ENCODE measurements at regions not wholly inside any gene's neighbourhood (a gene's known extent, or its start where the extent isn't known, plus 50 kb on each side); places are given as distances from the start of the nearest gene placed in this dataset.
A peak's percentile ranks its signal among the peaks of the same experiment; 100 is the strongest.

GRCh38 chr16:86314402-86315025, 195.8 kb upstream of the FOXF1 start:
- intact Hi-C loops (cut with DNase I): no loop called here
- no peaks in the 10 kb centered on the region for H3K27me3 ChIP-seq
- DNase-seq: peak; percentile 46
- no peak overlapping the region for H3K4me3 ChIP-seq
- TF ChIP-seq POLR2A (IDR thresholded peaks at IDR 0.05) (no peak), POLR2AphosphoS5 (IDR thresholded peaks at IDR 0.05) (no peak), EP300 (IDR thresholded peaks at IDR 0.05) (no peak), CTCF (IDR thresholded peaks at IDR 0.05) (no peak)
- H3K36me3 ChIP-seq: no peaks in the 10 kb centered on the region
- WGBS, 2 donors: 67 to 70% methylated on average over 15 of the region's 15 CpGs
- H3K4me1 ChIP-seq: no peaks in the 10 kb centered on the region
- no peaks in the 10 kb centered on the region for H3K9me3 ChIP-seq
- no peak overlapping the region for H3K27ac ChIP-seq

DNA sequence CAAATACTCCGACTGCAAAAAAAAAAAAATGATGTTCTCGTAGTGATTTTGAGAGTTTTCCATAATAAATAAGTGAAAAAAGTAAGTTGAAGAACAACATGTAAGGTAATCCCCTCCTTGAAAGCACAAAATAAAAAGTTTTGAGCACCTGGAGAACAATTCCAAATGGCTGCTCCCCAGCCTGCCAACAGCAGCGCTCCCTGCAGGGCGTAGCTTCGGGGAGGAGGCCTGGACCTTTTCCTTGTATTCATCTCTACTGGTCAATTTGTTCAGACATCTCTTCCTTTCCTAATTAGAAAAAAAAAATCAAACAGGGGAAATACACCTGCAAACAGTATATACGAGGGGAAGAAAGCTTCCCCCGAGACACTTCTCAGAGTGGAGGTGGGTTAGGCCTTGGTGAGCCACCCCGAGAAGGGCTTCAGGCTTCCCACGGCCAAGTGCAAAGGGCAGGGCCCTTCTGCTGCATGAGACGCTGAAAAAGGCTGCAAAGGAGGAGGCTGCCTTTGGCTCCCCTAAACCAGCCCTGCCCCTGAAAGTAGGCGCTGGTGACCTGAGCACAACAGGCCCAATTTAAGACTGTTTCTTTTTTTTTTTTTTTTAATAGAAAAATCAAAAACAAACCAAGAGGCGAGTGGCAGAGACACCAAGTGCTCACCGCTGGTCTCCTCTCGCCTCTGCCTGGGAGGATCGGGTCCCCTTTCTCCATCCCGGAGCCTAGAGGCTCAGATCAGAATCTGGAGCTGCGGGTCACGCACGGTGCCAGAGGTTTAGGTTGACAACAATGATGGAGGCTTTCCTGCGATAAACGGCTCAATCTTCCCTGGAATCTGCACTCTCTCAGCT, 193.1 kb upstream of the FOXF1 start:
- H3K27me3 ChIP-seq: no peaks in the 10 kb centered on the region
- intact Hi-C loops (cut with DNase I): no loop called here
- peak; percentile 58 for DNase-seq
- H3K27ac ChIP-seq: no peak overlapping the region
- H3K36me3 ChIP-seq: no peaks in the 10 kb centered on the region
- TF ChIP-seq POLR2A (IDR thresholded peaks at IDR 0.05) (no peak), EP300 (IDR thresholded peaks at IDR 0.05) (no peak), POLR2AphosphoS5 (IDR thresholded peaks at IDR 0.05) (no peak), CTCF (IDR thresholded peaks at IDR 0.05) (no peak)
- 66 to 80% methylated on average over 21 of the region's 21 CpGs for WGBS, 2 donors
- no peaks in the 10 kb centered on the region for H3K4me1 ChIP-seq
- H3K9me3 ChIP-seq: no peaks in the 10 kb centered on the region
- no peak overlapping the region for H3K4me3 ChIP-seq

DNA sequence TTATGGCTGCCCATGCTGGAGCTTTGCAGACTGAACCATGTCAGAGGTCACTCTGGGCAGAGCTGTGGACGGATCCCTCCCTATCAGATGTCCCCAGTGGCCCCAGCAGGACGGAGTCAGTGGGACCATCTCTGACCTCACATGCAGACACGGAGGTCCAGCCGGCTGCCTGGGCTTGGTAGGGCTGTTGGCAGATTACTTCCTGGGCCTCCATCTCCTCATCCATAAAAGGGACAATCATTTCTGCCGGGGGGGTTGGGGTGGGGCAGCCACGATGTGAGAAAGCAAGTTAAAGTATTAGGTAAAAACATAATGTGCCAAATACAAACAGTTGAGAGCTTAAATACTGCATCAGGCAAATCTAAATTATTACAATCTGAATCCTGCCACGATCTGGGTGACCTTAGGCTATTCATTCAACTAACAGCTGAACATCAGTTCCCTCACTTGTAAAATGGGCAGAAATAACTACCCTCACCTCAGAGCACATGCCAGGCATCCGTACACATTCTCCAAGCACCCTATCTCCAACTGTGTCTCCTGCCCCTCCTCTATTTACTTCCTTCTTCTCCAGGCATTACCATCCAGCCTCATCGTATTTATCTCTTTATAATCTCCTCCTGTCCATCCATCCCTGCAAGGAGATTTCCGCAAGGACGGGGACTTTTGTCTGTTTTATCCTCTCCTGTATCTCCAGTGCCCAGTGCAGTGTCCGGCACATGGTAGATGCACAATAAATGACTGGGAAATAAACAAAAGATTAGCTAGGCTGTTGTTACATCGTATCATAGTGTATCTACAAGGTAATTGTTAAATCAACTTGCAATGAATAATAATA, 192.3 kb upstream of the FOXF1 start:
- intact Hi-C loops (cut with DNase I): no loop called here
- Histone ChIP-seq H3K9me3 (no peaks in the 10 kb centered on the region), H3K36me3 (no peaks in the 10 kb centered on the region), H3K27me3 (no peaks in the 10 kb centered on the region), H3K27ac (no peak overlapping the region), H3K4me1 (no peaks in the 10 kb centered on the region), H3K4me3 (no peak overlapping the region)
- no peak for DNase-seq
- 36 to 63% methylated on average over 13 of the region's 13 CpGs for WGBS, 2 donors
- TF ChIP-seq POLR2AphosphoS5 (IDR thresholded peaks at IDR 0.05) (no peak), EP300 (IDR thresholded peaks at IDR 0.05) (no peak), CTCF (IDR thresholded peaks at IDR 0.05) (no peak), POLR2A (IDR thresholded peaks at IDR 0.05) (no peak)

- DNase-seq: peak; percentile 50
- intact Hi-C loops (cut with DNase I): no loop called here
Measured at GRCh38 chr16:86319585-86320236, 190.6 kb upstream of the FOXF1 start.

More at GRCh38 chr16:86319585-86320236, 190.6 kb upstream of the FOXF1 start:
- H3K9me3 ChIP-seq: no peaks in the 10 kb centered on the region
- TF ChIP-seq CTCF (IDR thresholded peaks at IDR 0.05) (no peak), POLR2A (IDR thresholded peaks at IDR 0.05) (no peak), POLR2AphosphoS5 (IDR thresholded peaks at IDR 0.05) (no peak)
- no peaks in the 10 kb centered on the region for H3K36me3 ChIP-seq
- WGBS, 2 donors: 75 to 77% methylated on average over 13 of the region's 13 CpGs
- H3K4me1 ChIP-seq: no peaks in the 10 kb centered on the region
- H3K27me3 ChIP-seq: no peaks in the 10 kb centered on the region
- H3K27ac ChIP-seq: no peak overlapping the region
- no peak overlapping the region for H3K4me3 ChIP-seq

All from sigmoid colon (tissue), 6 donors.